A549 (cell line): ENCODE measurements at regions not wholly inside any gene's neighbourhood (a gene's known extent, or its start where the extent isn't known, plus 50 kb on each side); places are given as distances from the start of the nearest gene placed in this dataset.

ENCODE experiments used
- ATAC-seq, 2 experiments: fragments of 200-7000 bp in 1 of 2; fragments of >200 bp in 1 of 2; cut with Nextera tagmentation in 1 of 2; cut with Tn5 transposase in 1 of 2; 3 replicates each; pipeline versions ENCODE4 v1.8.0 to v1.9.1; 2018 to 2020; ENCODE audit warnings: mild to moderate bottlenecking in 1 of 2, moderate library complexity in 1 of 2
- CTCF ChIA-PET: fragments of 300-600 bp; sonication (Branson Sonifier 250); formaldehyde crosslinking; extraction: SDS; loops from one replicate; lab custom pipeline; 2021; ENCODE audit warnings: antibody characterized with exemption, inconsistent platforms; lab: Yijun Ruan, JAX
- POLR2A ChIA-PET: fragments of 350-600 bp; formaldehyde crosslinking; extraction: SDS; loops from one replicate; lab custom pipeline; 2021; ENCODE audit warnings: antibody characterized with exemption, inconsistent platforms; lab: Yijun Ruan, JAX
- DNase-seq, 2 experiments: peaks; one replicate each; pipeline versions ENCODE4 v3.0.0 to v3.0.0-alpha.2; 2011 to 2016; ENCODE audit warnings: low read depth in 1 of 2, low spot score in 1 of 2
- FAIRE-seq: peaks from 2 replicates; lab custom pipeline; 2011; peaks lifted over from hg19 to GRCh38; lab: Jason Lieb, UNC
- H3K27ac ChIP-seq, 2 experiments: fragments of >200 bp; sonication (Bioruptor Twin); formaldehyde crosslinking; 3 replicates each; pipeline ENCODE4 v1.5.1; 2016 to 2017
- H3K4me1 ChIP-seq: fragments of >200 bp; sonication (Bioruptor Twin); formaldehyde crosslinking; 3 replicates; pipeline ENCODE4 v1.6.1; 2016
- H3K4me2 ChIP-seq: fragments of >200 bp; sonication (Bioruptor Twin); formaldehyde crosslinking; 3 replicates; pipeline ENCODE4 v1.6.1; 2016
- H3K4me3 ChIP-seq: fragments of >200 bp; sonication (Bioruptor Twin); formaldehyde crosslinking; 3 replicates; pipeline ENCODE4 v1.5.1; 2016
- H3K9me3 ChIP-seq: fragments of >200 bp; sonication (Bioruptor Twin); formaldehyde crosslinking; 3 replicates; pipeline ENCODE4 v1.6.1; 2016
- CBX8 ChIP-seq: fragments of 200-600 bp; sonication (generic); IDR thresholded peaks from 2 replicates; pipeline ENCODE4 v1.6.1; 2016
- CEBPB ChIP-seq, 2 experiments: fragments of >200 bp in 1 of 2; sonication (Bioruptor Twin) in 1 of 2; formaldehyde crosslinking in 1 of 2; IDR thresholded peaks; 2 replicates each; pipeline ENCODE4 v1.6.1; 2012 to 2016
- CHD2 ChIP-seq: fragments of 150-350 bp; IDR thresholded peaks from 2 replicates; pipeline ENCODE4 v1.6.1; 2014; ENCODE audit warnings: low read length; ENCODE audit not compliant: partially characterized antibody
- CHD4 ChIP-seq: fragments of 200-600 bp; sonication (generic); IDR thresholded peaks from 2 replicates; pipeline ENCODE4 v1.6.1; 2016; ENCODE audit warnings: antibody characterized with exemption, mild to moderate bottlenecking, borderline replicate concordance
- EHMT2 ChIP-seq: fragments of 200-600 bp; sonication (generic); IDR thresholded peaks from 2 replicates; pipeline ENCODE4 v1.6.1; 2016; ENCODE audit warnings: antibody characterized with exemption, low read depth, mild to moderate bottlenecking, moderate library complexity
- FOSB ChIP-seq: fragments of 250-450 bp; sonication (Bioruptor Pico); IDR thresholded peaks from 2 replicates; pipeline ENCODE4 v1.5.0; 2020; ENCODE audit warnings: mild to moderate bottlenecking, moderate library complexity
- FOXS1 ChIP-seq: fragments of 250-450 bp; sonication (Bioruptor Pico); IDR thresholded peaks from 2 replicates; pipeline ENCODE4 v1.5.0; 2020; ENCODE audit warnings: mild to moderate bottlenecking, moderate library complexity
- HOXB13 ChIP-seq: fragments of 250-450 bp; sonication (Bioruptor Pico); IDR thresholded peaks from 2 replicates; pipeline ENCODE4 v1.5.0; 2020; ENCODE audit warnings: low read depth, mild to moderate bottlenecking, moderate library complexity
- HOXB5 ChIP-seq: fragments of 250-450 bp; sonication (Bioruptor Pico); IDR thresholded peaks from 2 replicates; pipeline ENCODE4 v1.5.0; 2020; ENCODE audit warnings: mild to moderate bottlenecking, moderate library complexity
- JUN ChIP-seq, 2 experiments: fragments of >200 bp; sonication (Bioruptor Twin); formaldehyde crosslinking; IDR thresholded peaks; 2 replicates in 1 of 2; 3 replicates in 1 of 2; pipeline ENCODE4 v1.6.1; 2016 to 2017
- JUNB ChIP-seq: fragments of >200 bp; sonication (Bioruptor Twin); formaldehyde crosslinking; IDR thresholded peaks from 2 replicates; pipeline ENCODE4 v1.6.1; 2016
- MAX ChIP-seq: IDR thresholded peaks from 2 replicates; pipeline ENCODE4 v1.6.1; 2012
- MYC ChIP-seq: IDR thresholded peaks from 2 replicates; pipeline ENCODE4 v1.6.1; 2012; ENCODE audit warnings: mild to moderate bottlenecking, inconsistent platforms, low read length, improper control_type of control experiment, borderline replicate concordance
- NFE2L2 ChIP-seq: fragments of 150-350 bp; conservative IDR thresholded peaks from 2 replicates; pipeline ENCODE4 v1.6.1; 2014; ENCODE audit warnings: low read length
- PHF8 ChIP-seq: fragments of 200-600 bp; sonication (generic); IDR thresholded peaks from 2 replicates; pipeline ENCODE4 v1.6.1; 2016; ENCODE audit warnings: low read depth, mild to moderate bottlenecking, antibody characterized with exemption, moderate library complexity, borderline replicate concordance
- POLR2AphosphoS2 ChIP-seq: conservative IDR thresholded peaks from 2 replicates; pipeline ENCODE4 v1.6.1; 2012; ENCODE audit warnings: low read length, improper control_type of control experiment, inconsistent platforms
- RAD21 ChIP-seq, 2 experiments: fragments of >200 bp in 1 of 2; sonication (Bioruptor Twin) in 1 of 2; formaldehyde crosslinking in 1 of 2; IDR thresholded peaks in 1 of 2; conservative IDR thresholded peaks in 1 of 2; 2 replicates in 1 of 2; 3 replicates in 1 of 2; pipeline ENCODE4 v1.6.1; 2012 to 2018; ENCODE audit warnings: inconsistent platforms in 1 of 2
- RCOR1 ChIP-seq: fragments of 150-350 bp; IDR thresholded peaks from 2 replicates; pipeline ENCODE4 v1.6.1; 2014; ENCODE audit warnings: antibody characterized with exemption, low read length, low read depth
- REST ChIP-seq: fragments of 200-600 bp; sonication (generic); IDR thresholded peaks from 2 replicates; pipeline ENCODE4 v1.6.1; 2016; ENCODE audit warnings: antibody characterized with exemption, mild to moderate bottlenecking, moderate library complexity
- RFX5 ChIP-seq: fragments of 450-650 bp; IDR thresholded peaks from 2 replicates; pipeline ENCODE4 v1.7.1; 2014; ENCODE audit warnings: antibody characterized with exemption, mild to moderate bottlenecking, moderate library complexity
- TP53 ChIP-seq: fragments of 250-450 bp; sonication (Bioruptor Pico); IDR thresholded peaks from 2 replicates; pipeline ENCODE4 v1.5.0; 2021; ENCODE audit warnings: mild to moderate bottlenecking, moderate library complexity
- ZFP36 ChIP-seq: fragments of 450-650 bp; IDR thresholded peaks from 2 replicates; pipeline ENCODE4 v1.6.1; 2014; ENCODE audit warnings: borderline replicate concordance; ENCODE audit not compliant: partially characterized antibody
- ZNF302 ChIP-seq: fragments of 250-450 bp; sonication (Bioruptor Pico); IDR thresholded peaks from 2 replicates; pipeline ENCODE4 v1.9.0; 2021; ENCODE audit warnings: inconsistent platforms, mild to moderate bottlenecking, moderate library complexity
- ZSCAN20 ChIP-seq: fragments of 250-450 bp; sonication (Bioruptor Pico); IDR thresholded peaks from 2 replicates; pipeline ENCODE4 v1.8.0; 2022; ENCODE audit warnings: mild to moderate bottlenecking, moderate library complexity
- WGBS: methylation state at CpG from one replicate; pipeline ENCODE4 v1.1.6; 2017; ENCODE audit errors: missing lambda C conversion rate; 5-methylcytosine and 5-hydroxymethylcytosine counted together
- TF ChIP-seq, protein P1 (sequence below): fragments of >200 bp; sonication (Bioruptor Twin); formaldehyde crosslinking; IDR thresholded peaks from 2 replicates; pipeline ENCODE4 v1.6.1; 2016
- TF ChIP-seq, protein P2 (sequence below): IDR thresholded peaks from 2 replicates; pipeline ENCODE4 v1.6.1; 2012; ENCODE audit warnings: low read depth, borderline replicate concordance

- Histone ChIP-seq H3K4me1 (no peaks in the 10 kb centered on the region), H3K4me3 (no peak overlapping the region), H3K27ac (no peak overlapping the region), H3K4me2 (no peak overlapping the region), H3K9me3 (no peaks in the 10 kb centered on the region)
- no peak for DNase-seq
- CTCF ChIA-PET, result no interaction called here
- no peak for ATAC-seq
- POLR2A ChIA-PET, result no interaction called here
- no peak for FAIRE-seq
- TF ChIP-seq ZNF302 (CRISPR knock-in tag) (no peak), RFX5 (no peak), CHD2 (no peak), POLR2AphosphoS2 (no peak), JUNB (no peak), REST (no peak), FOSB (CRISPR knock-in tag) (no peak), NFE2L2 (no peak), FOXS1 (CRISPR knock-in tag) (no peak), CBX8 (no peak), RCOR1 (no peak), EHMT2 (no peak)
- TF ChIP-seq, protein P1, sequence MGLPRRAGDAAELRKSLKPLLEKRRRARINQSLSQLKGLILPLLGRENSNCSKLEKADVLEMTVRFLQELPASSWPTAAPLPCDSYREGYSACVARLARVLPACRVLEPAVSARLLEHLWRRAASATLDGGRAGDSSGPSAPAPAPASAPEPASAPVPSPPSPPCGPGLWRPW, result no peak
- 0% methylated on average over 1 of the region's 1 CpG for WGBS
These were observed 860.0 kb upstream of the LCORL start for GRCh38 chr4:18881556-18881955.

- Histone ChIP-seq H3K4me3 (no peak overlapping the region), H3K4me1 (no peaks in the 10 kb centered on the region), H3K9me3 (no peaks in the 10 kb centered on the region), H3K4me2 (no peak overlapping the region), H3K27ac (no peak overlapping the region)
- ATAC-seq (no peak), FAIRE-seq (no peak), DNase-seq (no peak)
- ChIA-PET POLR2A (no interaction called here), CTCF (no interaction called here)
- WGBS, result 7% methylated on average over 2 of the region's 2 CpGs
- TF ChIP-seq HOXB5 (CRISPR knock-in tag) (no peak), CEBPB (IDR thresholded peaks at IDR 0.05) (no peak), PHF8 (no peak), HOXB13 (CRISPR knock-in tag) (no peak), TP53 (no peak), MAX (no peak), CHD4 (no peak), EHMT2 (no peak), MYC (no peak), ZSCAN20 (CRISPR knock-in tag) (no peak), ZFP36 (no peak), RAD21 (conservative IDR thresholded peaks at IDR 0.05 in 1 of 2, IDR thresholded peaks at IDR 0.05 in 1 of 2) (no peak), JUN (IDR thresholded peaks at IDR 0.05) (no peak)
- TF ChIP-seq, protein P2, sequence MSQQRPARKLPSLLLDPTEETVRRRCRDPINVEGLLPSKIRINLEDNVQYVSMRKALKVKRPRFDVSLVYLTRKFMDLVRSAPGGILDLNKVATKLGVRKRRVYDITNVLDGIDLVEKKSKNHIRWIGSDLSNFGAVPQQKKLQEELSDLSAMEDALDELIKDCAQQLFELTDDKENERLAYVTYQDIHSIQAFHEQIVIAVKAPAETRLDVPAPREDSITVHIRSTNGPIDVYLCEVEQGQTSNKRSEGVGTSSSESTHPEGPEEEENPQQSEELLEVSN, result no peak
These were observed 859.3 kb upstream of the LCORL start for GRCh38 chr4:18880871-18881270.
